ENCODE measurements at regions not wholly inside any gene's neighbourhood (a gene's known extent, or its start where the extent isn't known, plus 50 kb on each side); places are given as distances from the start of the nearest gene placed in this dataset.

DNA sequence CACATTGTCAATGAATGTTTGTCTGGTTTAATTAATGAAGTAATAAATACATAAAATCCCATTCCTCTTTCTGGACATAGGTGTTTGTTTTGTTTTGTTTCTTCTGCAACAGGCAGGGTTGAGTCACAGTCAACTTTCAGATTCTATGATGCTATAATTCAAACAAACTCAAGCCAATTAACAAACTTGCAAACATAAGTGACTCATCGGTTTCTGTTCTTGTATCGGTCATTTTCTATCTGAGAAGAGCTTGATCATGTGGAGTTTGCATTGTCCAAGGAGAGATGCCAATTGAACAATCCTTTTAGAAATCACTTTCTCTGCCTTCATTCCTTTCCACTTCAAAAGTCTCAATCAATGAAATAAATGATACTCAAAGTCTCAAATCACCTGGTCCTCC is 294.2 kb upstream of the C16orf82 start:
- intact Hi-C loops (cut with DNase I) = no loop called here
- Histone ChIP-seq H3K36me3 (no peaks in the 10 kb centered on the region), H3K9me3 (no peaks in the 10 kb centered on the region), H3K4me1 (no peaks in the 10 kb centered on the region), H3K27ac (no peak overlapping the region), H3K27me3 (no peaks in the 10 kb centered on the region), H3K4me3 (no peak overlapping the region)
- no peak for TF ChIP-seq POLR2A (IDR thresholded peaks at IDR 0.05)
- TF ChIP-seq, protein P1, sequence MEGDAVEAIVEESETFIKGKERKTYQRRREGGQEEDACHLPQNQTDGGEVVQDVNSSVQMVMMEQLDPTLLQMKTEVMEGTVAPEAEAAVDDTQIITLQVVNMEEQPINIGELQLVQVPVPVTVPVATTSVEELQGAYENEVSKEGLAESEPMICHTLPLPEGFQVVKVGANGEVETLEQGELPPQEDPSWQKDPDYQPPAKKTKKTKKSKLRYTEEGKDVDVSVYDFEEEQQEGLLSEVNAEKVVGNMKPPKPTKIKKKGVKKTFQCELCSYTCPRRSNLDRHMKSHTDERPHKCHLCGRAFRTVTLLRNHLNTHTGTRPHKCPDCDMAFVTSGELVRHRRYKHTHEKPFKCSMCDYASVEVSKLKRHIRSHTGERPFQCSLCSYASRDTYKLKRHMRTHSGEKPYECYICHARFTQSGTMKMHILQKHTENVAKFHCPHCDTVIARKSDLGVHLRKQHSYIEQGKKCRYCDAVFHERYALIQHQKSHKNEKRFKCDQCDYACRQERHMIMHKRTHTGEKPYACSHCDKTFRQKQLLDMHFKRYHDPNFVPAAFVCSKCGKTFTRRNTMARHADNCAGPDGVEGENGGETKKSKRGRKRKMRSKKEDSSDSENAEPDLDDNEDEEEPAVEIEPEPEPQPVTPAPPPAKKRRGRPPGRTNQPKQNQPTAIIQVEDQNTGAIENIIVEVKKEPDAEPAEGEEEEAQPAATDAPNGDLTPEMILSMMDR (IDR thresholded peaks at IDR 0.05) = no peak
- TF ChIP-seq POLR2AphosphoS5 (IDR thresholded peaks at IDR 0.05; ENCODE audit: insufficient read depth in 1 of 2, low read depth in 1 of 2) = no peak
- DNase-seq (ENCODE audit: extremely low spot score in 2 of 2) = no peak

GRCh38 chr16:26777821-26778220 is 288.9 kb upstream of the C16orf82 start:
- no peak for DNase-seq (ENCODE audit: extremely low spot score in 2 of 2)
- H3K27ac ChIP-seq = no peak overlapping the region
- H3K27me3 ChIP-seq = no peaks in the 10 kb centered on the region
- no peaks in the 10 kb centered on the region for H3K9me3 ChIP-seq
- TF ChIP-seq, protein P1 (IDR thresholded peaks at IDR 0.05) = no peak
- no peak for TF ChIP-seq POLR2AphosphoS5 (IDR thresholded peaks at IDR 0.05; ENCODE audit: insufficient read depth in 1 of 2, low read depth in 1 of 2)
- no peak for TF ChIP-seq POLR2A (IDR thresholded peaks at IDR 0.05)
- intact Hi-C loops (cut with DNase I) = no loop called here
- H3K36me3 ChIP-seq = no peaks in the 10 kb centered on the region
- H3K4me3 ChIP-seq = no peak overlapping the region
- H3K4me1 ChIP-seq = no peaks in the 10 kb centered on the region

GRCh38 chr16:26787924-26788323 is 278.8 kb upstream of the C16orf82 start:
- TF ChIP-seq POLR2AphosphoS5 (IDR thresholded peaks at IDR 0.05; ENCODE audit: insufficient read depth in 1 of 2, low read depth in 1 of 2) = no peak
- TF ChIP-seq, protein P1 (IDR thresholded peaks at IDR 0.05) = no peak
- TF ChIP-seq POLR2A (IDR thresholded peaks at IDR 0.05) = no peak
- Histone ChIP-seq H3K27me3 (no peaks in the 10 kb centered on the region), H3K9me3 (no peaks in the 10 kb centered on the region), H3K36me3 (no peaks in the 10 kb centered on the region), H3K4me3 (no peak overlapping the region), H3K4me1 (no peaks in the 10 kb centered on the region), H3K27ac (no peak overlapping the region)
- no peak for DNase-seq (ENCODE audit: extremely low spot score in 2 of 2)
- intact Hi-C loops (cut with DNase I) = no loop called here

GRCh38 chr16:26791169-26791568 is 275.6 kb upstream of the C16orf82 start:
- no peak for DNase-seq (ENCODE audit: extremely low spot score in 2 of 2)
- Histone ChIP-seq H3K9me3 (no peaks in the 10 kb centered on the region), H3K27ac (no peak overlapping the region), H3K27me3 (no peaks in the 10 kb centered on the region), H3K4me3 (no peak overlapping the region), H3K4me1 (no peaks in the 10 kb centered on the region), H3K36me3 (no peaks in the 10 kb centered on the region)
- intact Hi-C loops (cut with DNase I) = no loop called here
- TF ChIP-seq POLR2AphosphoS5 (IDR thresholded peaks at IDR 0.05; ENCODE audit: insufficient read depth in 1 of 2, low read depth in 1 of 2) = no peak
- TF ChIP-seq POLR2A (IDR thresholded peaks at IDR 0.05) = no peak
- TF ChIP-seq, protein P1 (IDR thresholded peaks at IDR 0.05) = no peak

- TF ChIP-seq, protein P1 (IDR thresholded peaks at IDR 0.05) = no peak
- TF ChIP-seq POLR2A (IDR thresholded peaks at IDR 0.05) (no peak), POLR2AphosphoS5 (IDR thresholded peaks at IDR 0.05; ENCODE audit: insufficient read depth in 1 of 2, low read depth in 1 of 2) (no peak)
- Histone ChIP-seq H3K36me3 (no peaks in the 10 kb centered on the region), H3K27me3 (no peaks in the 10 kb centered on the region), H3K9me3 (no peaks in the 10 kb centered on the region), H3K4me3 (no peak overlapping the region), H3K4me1 (no peaks in the 10 kb centered on the region), H3K27ac (no peak overlapping the region)
- DNase-seq (ENCODE audit: extremely low spot score in 2 of 2) = no peak
- intact Hi-C loops (cut with DNase I) = no loop called here
Observed at GRCh38 chr16:26795184-26795583, 271.5 kb upstream of the C16orf82 start.

Data from vagina (tissue), 2 donors.